HUDEP-2 (cell line): ENCODE measurements at regions not wholly inside any gene's neighbourhood (a gene's known extent, or its start where the extent isn't known, plus 50 kb on each side); places are given as distances from the start of the nearest gene placed in this dataset.

Experiments
- DNase-seq, 76 experiments: peaks; one replicate each; lab custom pipeline; 2025; ENCODE audit not compliant: unreplicated experiment in 76 of 76; lab: John Stamatoyannopoulos, UW

- no peak for DNase-seq
These were observed 1632.4 kb downstream of the RPA4 start for GRCh38 chrX:98516120-98516519.

DNA sequence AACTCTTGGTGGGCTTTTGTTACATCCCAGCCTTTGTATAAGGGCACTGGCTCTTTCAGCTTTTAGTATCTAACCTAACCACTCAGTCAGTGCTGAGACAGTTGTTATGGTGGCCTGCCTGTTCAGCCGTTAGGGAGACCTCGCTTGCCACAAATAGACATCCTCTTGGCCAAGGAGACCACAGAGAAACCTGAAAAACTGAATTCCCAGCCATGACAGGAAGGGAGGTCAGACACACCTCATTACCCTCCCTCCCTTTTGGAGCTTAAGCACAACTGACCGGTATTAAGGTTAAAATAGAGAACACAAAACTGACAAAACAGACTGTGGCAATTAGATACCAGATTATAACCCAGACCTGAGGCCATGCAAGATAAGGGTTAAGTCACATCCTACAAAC lies 1639.3 kb downstream of the RPA4 start:
- DNase-seq: no peak

DNA sequence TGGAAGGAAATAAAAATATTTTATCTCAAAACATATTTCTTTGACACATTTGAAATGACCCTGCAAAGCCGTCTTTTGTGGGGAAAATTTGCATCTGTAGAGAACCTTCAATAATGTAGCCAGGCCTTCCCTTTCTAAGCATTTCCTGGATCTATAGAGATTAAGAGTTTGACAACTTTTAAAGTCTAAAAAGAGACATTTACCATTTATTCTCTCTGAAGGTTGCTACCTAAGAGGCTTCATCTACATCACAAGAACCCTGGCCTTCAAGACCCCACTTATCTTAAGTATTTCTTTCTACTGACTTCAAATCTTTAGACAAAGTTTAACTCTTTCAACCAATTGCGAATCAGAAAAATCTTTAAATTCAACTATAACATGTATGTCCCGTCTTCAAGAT lies 1639.8 kb downstream of the RPA4 start:
- no peak for DNase-seq

DNA sequence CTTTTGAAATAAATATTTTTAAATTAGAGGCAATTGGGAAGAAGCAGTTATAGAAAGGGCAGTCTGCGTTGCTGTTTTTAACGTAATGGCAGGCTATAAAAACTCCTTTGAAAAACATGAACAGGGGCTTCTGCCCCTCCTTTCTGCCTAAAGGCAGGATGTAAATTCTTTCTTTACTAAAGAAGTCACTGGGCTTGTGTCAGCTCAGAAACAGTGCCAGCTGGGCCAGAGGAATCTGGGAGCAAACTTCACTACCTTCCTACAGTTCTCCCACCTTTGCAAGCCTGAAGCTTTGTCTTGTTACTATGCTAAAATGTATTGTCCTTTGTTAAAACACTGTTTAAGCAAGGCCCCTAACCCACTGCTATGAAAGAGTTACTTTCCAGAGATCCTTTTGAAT lies 1664.8 kb downstream of the RPA4 start:
- DNase-seq: no peak

DNA sequence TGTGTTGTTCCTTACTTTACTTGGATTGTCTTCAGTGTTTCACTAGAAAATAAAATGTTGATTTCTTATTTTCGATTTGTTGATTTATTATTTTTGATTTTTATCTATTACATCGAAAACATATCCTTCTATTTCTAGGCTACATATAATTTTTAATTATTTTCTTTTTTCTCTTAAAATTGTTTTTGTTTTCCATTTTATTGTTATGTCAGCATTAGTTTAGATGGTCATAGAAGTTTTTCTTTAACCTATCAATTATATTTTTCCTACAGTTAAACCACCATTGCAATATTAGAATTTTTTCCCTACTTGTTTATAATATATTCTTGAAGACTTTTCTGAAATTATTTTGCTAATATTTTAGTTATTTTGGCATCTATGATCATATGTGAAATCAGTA lies 1685.1 kb downstream of the RPA4 start:
- no peak for DNase-seq

DNA sequence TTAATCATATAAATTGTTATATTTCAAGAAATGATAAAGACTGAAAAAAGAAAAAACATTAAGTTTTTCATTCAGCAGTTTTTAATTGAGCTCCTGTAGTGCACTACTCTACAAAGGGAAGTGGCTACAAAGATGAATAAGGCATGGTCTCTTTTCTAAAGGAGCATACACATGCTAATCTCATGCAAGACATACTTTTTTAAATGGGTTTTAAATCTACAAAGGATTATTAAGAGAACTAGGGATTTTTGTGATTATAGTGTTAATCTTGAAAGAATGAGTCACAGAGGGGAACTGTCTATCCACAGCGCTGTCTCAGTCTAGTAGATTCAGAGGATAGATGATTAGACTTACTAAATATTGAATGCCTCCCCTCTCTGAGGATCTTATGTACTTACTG lies 1722.2 kb downstream of the RPA4 start:
- no peak for DNase-seq

DNA sequence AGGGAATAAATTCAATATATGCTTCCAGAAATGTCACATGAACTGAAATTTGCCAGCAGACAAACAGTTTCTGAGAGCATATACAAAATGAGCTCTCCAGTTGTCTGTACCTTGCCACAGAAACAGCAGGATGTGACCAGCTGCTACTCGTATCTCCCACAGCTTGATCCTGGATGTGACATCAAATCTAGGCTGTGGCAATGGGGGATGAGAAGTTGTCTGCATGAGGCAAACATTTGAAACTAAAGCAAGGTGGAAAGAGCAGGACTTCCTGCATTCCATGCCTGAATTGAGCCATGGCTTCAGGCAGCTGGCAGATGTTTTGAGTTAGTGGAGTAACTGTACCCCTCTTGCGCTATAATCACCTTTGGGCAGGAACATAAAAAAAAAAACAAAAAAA lies 1724.0 kb downstream of the RPA4 start:
- no peak for DNase-seq

GRCh38 chrX:98627645-98628044 lies 1743.9 kb downstream of the RPA4 start:
- DNase-seq: no peak

- no peak for DNase-seq
These were observed 1753.7 kb downstream of the RPA4 start for GRCh38 chrX:98637451-98637850.

DNA sequence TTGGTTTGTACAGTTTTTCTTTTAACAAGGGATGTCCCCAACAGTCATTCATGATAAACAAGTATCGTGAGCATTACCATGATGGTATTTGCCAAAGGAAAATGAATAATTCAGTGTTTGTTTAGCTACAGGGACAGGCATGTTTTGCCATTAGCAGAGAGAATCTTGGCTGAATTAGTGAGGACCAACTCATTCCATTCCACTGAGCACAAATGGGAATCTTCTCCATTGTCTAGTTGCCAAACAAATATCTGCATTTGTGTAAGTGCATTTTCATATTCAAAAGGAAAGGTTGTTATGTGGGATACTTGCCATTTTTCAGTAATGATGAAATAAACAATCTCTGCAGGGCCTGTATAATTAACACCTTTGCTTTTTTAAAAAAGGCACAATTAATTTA lies 1762.6 kb downstream of the RPA4 start:
- no peak for DNase-seq

DNA sequence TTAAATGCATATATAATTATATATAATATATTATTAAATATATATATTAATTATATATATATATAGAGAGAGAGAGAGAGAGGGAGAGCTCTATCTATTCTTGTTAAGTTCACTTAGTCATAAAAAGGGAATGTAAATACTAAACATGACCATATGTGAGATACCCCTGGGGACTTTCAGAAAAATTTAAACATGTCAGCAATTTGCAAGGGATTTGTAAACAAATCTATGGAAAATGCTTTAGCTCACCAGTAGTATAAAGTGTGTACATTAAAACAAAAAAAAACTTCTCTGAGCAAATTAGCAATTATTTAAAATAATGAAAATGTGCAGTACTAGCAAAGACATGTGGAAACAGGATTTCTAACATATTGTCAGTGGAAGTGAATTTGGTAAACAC lies 1755.5 kb downstream of the PCDH19 start:
- DNase-seq: no peak
